Heart right ventricle (tissue), 16 donors: ENCODE measurements at regions not wholly inside any gene's neighbourhood (a gene's known extent, or its start where the extent isn't known, plus 50 kb on each side); places are given as distances from the start of the nearest gene placed in this dataset.

Source experiments
- ATAC-seq, 8 donors: fragments of 200-7000 bp; cut with Tn5 transposase; one replicate each; pipeline ENCODE4 v1.9.1; 2020; ENCODE audit warnings: mild to moderate bottlenecking in 8 of 8, moderate library complexity in 8 of 8, moderate number of reproducible peaks in 1 of 8
- DNase-seq, 2 donors: peaks; one replicate each; pipeline ENCODE4 v3.0.0-alpha.2; 2020
- H3K27ac ChIP-seq, 10 donors: fragments of 200-600 bp; sonication (generic) in 2 of 10; one replicate each; pipeline versions ENCODE4 v1.5.0 to v1.8.0; 2020 to 2022; ENCODE audit warnings: mild to moderate bottlenecking in 3 of 10
- H3K27me3 ChIP-seq, 7 donors: fragments of 200-600 bp; one replicate each; pipeline ENCODE4 v1.8.0; 2021 to 2022; ENCODE audit warnings: mild to moderate bottlenecking in 2 of 7
- H3K36me3 ChIP-seq, 9 donors: fragments of 200-600 bp; sonication (generic) in 1 of 9; one replicate each; pipeline versions ENCODE4 v1.5.0 to v1.8.0; 2020 to 2022; ENCODE audit warnings: mild to moderate bottlenecking in 2 of 9
- H3K4me1 ChIP-seq, 9 donors: fragments of 200-600 bp; sonication (generic) in 1 of 9; one replicate each; pipeline versions ENCODE4 v1.5.0 to v1.8.0; 2020 to 2022; ENCODE audit warnings: mild to moderate bottlenecking in 4 of 9
- H3K4me3 ChIP-seq, 10 donors: fragments of 200-600 bp; sonication (generic) in 2 of 10; one replicate each; pipeline versions ENCODE4 v1.5.0 to v1.8.0; 2020 to 2022; ENCODE audit warnings: mild to moderate bottlenecking in 7 of 10, moderate library complexity in 2 of 10
- H3K9me3 ChIP-seq, 11 donors: fragments of 200-600 bp in 10 of 11; sonication (generic) in 2 of 11; one replicate each; pipeline versions ENCODE4 v1.5.0 to v1.8.0; 2013 to 2022; ENCODE audit warnings: mild to moderate bottlenecking in 2 of 11, control low read depth in 1 of 11, moderate library complexity in 1 of 11
- CTCF ChIP-seq, 9 donors: fragments of 200-600 bp; sonication (generic) in 2 of 9; IDR thresholded peaks; one replicate each; pipeline versions ENCODE4 v1.5.0 to v1.8.0; 2021 to 2022; ENCODE audit warnings: antibody characterized with exemption in 9 of 9, mild to moderate bottlenecking in 5 of 9, moderate library complexity in 1 of 9
- WGBS, 2 donors: extraction: QIAGEN DNeasy Blood & Tissue Kit; methylation state at CpG; one replicate each; pipeline ENCODE4 v1.1.7; 2013; ENCODE audit warnings: inconsistent platforms in 1 of 2; 5-methylcytosine and 5-hydroxymethylcytosine counted together
- intact Hi-C, 10 donors: fragments of 100-400 bp; cut with DNase I; formaldehyde crosslinking; loops; one replicate each; pipeline versions ENCODE4 v1.11.1 to v1.14.2; 2022
- donor health status: Arrhythmogenic right ventricular cardiomyopathy.
- donor health status: ischemic (EF 13 %, LVEDD 7.1; RV severe dilation, severe dysfunction).
- donor health status: healthy with polysubstance abuse.
- donor health status: DM: no; HTN: yes; CAD: no.
- donor health status: DM: no; HTN: no; CAD: no.
- donor health status: ischemic (EF 25% LVEDD 6.9; RV normal size, moderate dysfunction).
- donor health status: ischemic (EF 25% LVEDD 5.7; RV mildly dilated, moderate dysfunction).
- donor health status: healthy.
- donor health status: DM: yes; HTN: yes; CAD: no.
- donor health status: Ischemic cardiomyopathy.
- donor health status: ischemic (EF 35%, LVEDD 5.7; RV mildly dilated, moderate dysfunction).
- donor health status: nonischemic (EF 11% LVEDD 7.7; RV severe dilation, severe dysfunction).
- donor health status: DM: yes; HTN: yes; CAD: no.
- donor health status: PGD.
- donor health status: ischemic (EF 29% LVEDD 5.4; RV normal size, mild dysfunction).
- donor health status: nonischemic (EF 23%, LVEDD 6.1; RV moderate dilation, normal function).

GRCh38 chr13:80547885-80548825 is 207.2 kb upstream of the SPRY2 start:
- intact Hi-C loops = loop anchor here in 1 of 10 donors (10.0 kb wide), 1 partner anchor 87 kb away; no protein-coding TSS in a partner anchor
- H3K27me3 ChIP-seq = no peaks in the 10 kb centered on the region

GRCh38 chr13:80547341-80547740 is 206.4 kb upstream of the SPRY2 start:
- H3K27ac ChIP-seq = peak overlapping the region in 5 of 10 donors; percentile 25 to 72 (median 69)
- H3K4me3 ChIP-seq = no peak overlapping the region
- no peaks in the 10 kb centered on the region for H3K36me3 ChIP-seq
- H3K9me3 ChIP-seq = peaks cover 0 to 8% (median 0%) of the 10 kb centered on the region in 11 donors
- H3K4me1 ChIP-seq = peaks cover 0 to 35% (median 17%) of the 10 kb centered on the region in 9 donors
- DNase-seq = no peak
- 46 to 55% methylated on average over 1 of the region's 1 CpG for WGBS, 2 donors
- H3K27me3 ChIP-seq = no peaks in the 10 kb centered on the region
- intact Hi-C loops = loop anchor here in 1 of 10 donors (10.0 kb wide), 1 partner anchor 87 kb away; no protein-coding TSS in a partner anchor
- no peak for ATAC-seq
- no peak for TF ChIP-seq CTCF (IDR thresholded peaks at IDR 0.05)

More at GRCh38 chr13:80547885-80548825, 207.2 kb upstream of the SPRY2 start:
- WGBS, 2 donors = 70 to 83% methylated on average over 7 of the region's 7 CpGs
- no peak for TF ChIP-seq CTCF (IDR thresholded peaks at IDR 0.05)
- peaks cover 0 to 43% (median 24%) of the 10 kb centered on the region in 9 donors for H3K4me1 ChIP-seq
- no peak overlapping the region for H3K4me3 ChIP-seq
- DNase-seq (peak in 1 of 2 donors; percentile 23), ATAC-seq (peak in 7 of 8 donors; percentile 72 to 89 (median 82))
- peaks cover 0 to under 1% (median 0%) of the 10 kb centered on the region in 11 donors for H3K9me3 ChIP-seq
- no peaks in the 10 kb centered on the region for H3K36me3 ChIP-seq
- H3K27ac ChIP-seq = peak overlapping the region in 8 of 10 donors; percentile 25 to 72 (median 60)

- no peak for TF ChIP-seq CTCF (IDR thresholded peaks at IDR 0.05)
- Histone ChIP-seq H3K36me3 (no peaks in the 10 kb centered on the region), H3K9me3 (peaks cover 0 to 20% (median 0%) of the 10 kb centered on the region in 11 donors), H3K27ac (no peak overlapping the region), H3K4me1 (no peaks in the 10 kb centered on the region), H3K27me3 (no peaks in the 10 kb centered on the region), H3K4me3 (no peak overlapping the region)
- ATAC-seq = no peak
- no peak for DNase-seq
- 96 to 98% methylated on average over 1 of the region's 1 CpG for WGBS, 2 donors
- intact Hi-C loops = no loop called here
These were observed 192.2 kb upstream of the SPRY2 start for GRCh38 chr13:80533175-80533574.

- Histone ChIP-seq H3K9me3 (peaks cover 0 to 17% (median 0%) of the 10 kb centered on the region in 11 donors), H3K27ac (no peak overlapping the region), H3K4me3 (no peak overlapping the region), H3K36me3 (no peaks in the 10 kb centered on the region), H3K4me1 (no peaks in the 10 kb centered on the region), H3K27me3 (no peaks in the 10 kb centered on the region)
- ATAC-seq = no peak
- TF ChIP-seq CTCF (IDR thresholded peaks at IDR 0.05) = no peak
- no peak for DNase-seq
- 89 to 100% methylated on average over 1 of the region's 1 CpG for WGBS, 2 donors
- intact Hi-C loops = no loop called here
These were observed 190.0 kb upstream of the SPRY2 start for GRCh38 chr13:80530902-80531301.
